Activated T-cell treated with anti-CD3 and anti-CD28 coated beads, Interleukin-2, amount 50 U/mL, for 4 hours (primary cell): ENCODE measurements at regions not wholly inside any gene's neighbourhood (a gene's known extent, or its start where the extent isn't known, plus 50 kb on each side); places are given as distances from the start of the nearest gene placed in this dataset.

ENCODE experiments used
- ATAC-seq, 2 donors: fragments of 200-7000 bp; cut with Tn5 transposase; one replicate each; pipeline ENCODE4 v1.10.0; 2021
- DNase-seq: peaks from one replicate; pipeline ENCODE4 v3.0.0-alpha.2; 2020
- H3K27me3 Mint-ChIP-seq: one replicate; pipeline ENCODE4 v1.8.0; 2021; ENCODE audit warnings: low read depth, mixed read lengths
- H3K36me3 Mint-ChIP-seq: one replicate; pipeline ENCODE4 v1.8.0; 2022; ENCODE audit warnings: mixed read lengths; ENCODE audit not compliant: insufficient read depth
- H3K4me1 Mint-ChIP-seq: one replicate; pipeline ENCODE4 v1.8.0; 2021; ENCODE audit warnings: low read depth, mixed read lengths
- H3K4me3 Mint-ChIP-seq: one replicate; pipeline ENCODE4 v1.8.0; 2021; ENCODE audit warnings: mild to moderate bottlenecking, moderate library complexity, mixed read lengths
- H3K9me3 Mint-ChIP-seq: one replicate; pipeline ENCODE4 v1.8.0; 2021; ENCODE audit warnings: mixed read lengths

- ATAC-seq (no peak), DNase-seq (no peak)
- no peak overlapping the region for H3K4me3 Mint-ChIP-seq
- H3K9me3 Mint-ChIP-seq, result no peaks in the 10 kb centered on the region
- H3K4me1 Mint-ChIP-seq, result peaks cover 1% of the 10 kb centered on the region
- H3K36me3 Mint-ChIP-seq, result no peaks in the 10 kb centered on the region
- H3K27me3 Mint-ChIP-seq, result peaks cover 4% of the 10 kb centered on the region
Measured at GRCh38 chr4:123559955-123560871, 163.6 kb downstream of the SPRY1 start.

- Mint-ChIP-seq H3K4me1 (peaks cover 1% of the 10 kb centered on the region), H3K9me3 (peaks cover under 1% of the 10 kb centered on the region), H3K4me3 (no peak overlapping the region), H3K36me3 (no peaks in the 10 kb centered on the region), H3K27me3 (peaks cover 4% of the 10 kb centered on the region)
- no peak for DNase-seq
- ATAC-seq, result no peak
Measured at GRCh38 chr4:123561525-123561924, 164.9 kb downstream of the SPRY1 start.

GRCh38 chr4:123562994-123563750 lies 166.6 kb downstream of the SPRY1 start:
- Mint-ChIP-seq H3K4me1 (peaks cover 1% of the 10 kb centered on the region), H3K36me3 (no peaks in the 10 kb centered on the region), H3K9me3 (peaks cover 7% of the 10 kb centered on the region), H3K4me3 (no peak overlapping the region), H3K27me3 (peaks cover 5% of the 10 kb centered on the region)
- no peak for DNase-seq
- ATAC-seq, result no peak

DNA sequence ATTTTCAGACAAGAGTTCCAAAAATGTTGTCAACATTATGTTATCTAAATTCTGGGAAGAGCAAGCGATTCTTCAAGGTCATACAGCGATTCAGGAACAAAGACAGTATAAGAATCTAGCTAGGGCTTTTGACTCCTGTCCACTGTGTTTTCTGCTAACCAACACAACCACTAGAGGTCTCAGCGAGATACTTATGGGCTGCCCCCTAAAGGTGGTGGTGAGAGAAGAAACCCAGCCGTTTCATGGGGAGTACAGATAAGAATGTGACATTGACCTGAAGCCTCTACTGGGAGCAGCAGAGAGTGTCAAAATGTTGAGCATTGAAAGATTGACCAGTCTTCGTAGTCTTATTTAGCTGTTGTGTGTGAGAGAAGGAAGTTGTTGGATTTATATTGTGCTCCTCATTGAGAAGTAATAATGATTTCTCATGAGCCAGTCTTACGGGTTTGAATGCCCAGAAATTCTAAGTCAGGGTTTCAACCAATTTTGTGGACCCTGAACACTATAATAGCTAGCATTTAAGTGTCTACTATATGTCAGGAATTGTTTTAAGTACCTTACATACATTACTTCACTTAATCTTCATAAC lies 168.3 kb downstream of the SPRY1 start:
- no peak overlapping the region for H3K4me3 Mint-ChIP-seq
- H3K9me3 Mint-ChIP-seq, result peaks cover 7% of the 10 kb centered on the region
- H3K27me3 Mint-ChIP-seq, result peaks cover 5% of the 10 kb centered on the region
- ATAC-seq (peak; percentile 88 to 95), DNase-seq (peak; percentile 26)
- peaks cover 1% of the 10 kb centered on the region for H3K4me1 Mint-ChIP-seq
- H3K36me3 Mint-ChIP-seq, result no peaks in the 10 kb centered on the region

GRCh38 chr4:123568936-123569335 lies 172.3 kb downstream of the SPRY1 start:
- Mint-ChIP-seq H3K9me3 (peaks cover 7% of the 10 kb centered on the region), H3K27me3 (peaks cover 8% of the 10 kb centered on the region), H3K4me1 (peaks cover 1% of the 10 kb centered on the region), H3K4me3 (no peak overlapping the region), H3K36me3 (no peaks in the 10 kb centered on the region)
- DNase-seq (no peak), ATAC-seq (no peak)

DNA sequence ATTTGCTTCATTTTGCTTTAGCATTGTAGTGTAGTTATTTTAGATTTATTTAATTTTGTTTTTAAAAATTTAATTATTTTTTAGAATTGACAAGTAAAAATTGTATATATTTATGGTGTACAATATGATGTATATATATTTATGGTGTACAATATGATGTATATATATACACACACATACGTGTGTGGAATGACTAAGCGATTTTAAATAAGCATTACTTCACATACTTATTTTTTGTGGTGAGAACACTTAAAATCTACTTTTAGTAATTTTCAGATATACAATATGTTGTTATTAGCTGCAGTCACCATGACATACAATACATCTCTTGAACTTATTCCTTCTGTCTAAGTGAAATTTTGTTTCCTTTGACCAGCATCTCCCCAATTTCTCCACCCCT lies 172.9 kb downstream of the SPRY1 start:
- peaks cover 1% of the 10 kb centered on the region for H3K4me1 Mint-ChIP-seq
- peaks cover 8% of the 10 kb centered on the region for H3K27me3 Mint-ChIP-seq
- ATAC-seq, result no peak
- DNase-seq, result no peak
- no peak overlapping the region for H3K4me3 Mint-ChIP-seq
- H3K9me3 Mint-ChIP-seq, result peaks cover 7% of the 10 kb centered on the region
- no peaks in the 10 kb centered on the region for H3K36me3 Mint-ChIP-seq

DNA sequence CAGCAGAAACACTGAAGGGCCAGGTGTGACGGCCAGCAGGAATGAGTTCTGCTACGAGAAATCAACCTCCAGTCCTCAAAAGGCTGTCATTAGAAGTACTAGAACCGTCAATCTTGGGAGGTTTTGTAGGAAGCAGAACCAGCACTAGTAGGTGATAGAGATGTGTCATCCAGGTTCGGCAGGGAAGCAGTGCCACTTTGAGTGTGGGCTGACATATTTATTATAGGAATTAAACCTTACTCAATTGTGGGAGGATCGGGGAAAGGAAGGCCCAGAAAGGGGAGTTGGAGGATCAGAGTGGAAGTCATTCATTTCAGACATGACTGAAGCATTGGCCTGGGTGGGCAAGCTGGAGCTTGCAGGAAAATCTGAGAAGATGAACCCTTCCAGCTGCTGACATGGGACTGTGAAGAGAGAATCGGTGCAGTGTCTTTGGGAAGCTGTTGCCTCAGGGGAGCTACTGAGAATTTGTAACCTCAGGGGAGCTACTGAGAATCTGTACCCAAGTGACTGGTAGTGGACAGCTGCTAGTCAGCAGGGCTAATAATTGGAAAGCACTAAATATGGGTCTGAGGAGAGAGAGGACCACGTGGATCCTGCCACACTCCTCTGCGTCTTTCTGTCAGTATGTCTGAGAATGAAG lies 177.4 kb downstream of the SPRY1 start:
- no peak for ATAC-seq
- no peak overlapping the region for H3K4me3 Mint-ChIP-seq
- no peaks in the 10 kb centered on the region for H3K9me3 Mint-ChIP-seq
- no peak for DNase-seq
- H3K27me3 Mint-ChIP-seq, result peaks cover 5% of the 10 kb centered on the region
- no peaks in the 10 kb centered on the region for H3K4me1 Mint-ChIP-seq
- no peaks in the 10 kb centered on the region for H3K36me3 Mint-ChIP-seq

GRCh38 chr4:123575291-123575690 lies 178.7 kb downstream of the SPRY1 start:
- ATAC-seq (no peak), DNase-seq (no peak)
- Mint-ChIP-seq H3K4me3 (no peak overlapping the region), H3K9me3 (no peaks in the 10 kb centered on the region), H3K4me1 (no peaks in the 10 kb centered on the region), H3K27me3 (peaks cover 5% of the 10 kb centered on the region), H3K36me3 (no peaks in the 10 kb centered on the region)

- DNase-seq (no peak), ATAC-seq (no peak)
- Mint-ChIP-seq H3K27me3 (no peaks in the 10 kb centered on the region), H3K9me3 (no peaks in the 10 kb centered on the region), H3K4me1 (no peaks in the 10 kb centered on the region), H3K4me3 (no peak overlapping the region), H3K36me3 (no peaks in the 10 kb centered on the region)
Measured at GRCh38 chr4:123577225-123577906, 180.8 kb downstream of the SPRY1 start.

DNA sequence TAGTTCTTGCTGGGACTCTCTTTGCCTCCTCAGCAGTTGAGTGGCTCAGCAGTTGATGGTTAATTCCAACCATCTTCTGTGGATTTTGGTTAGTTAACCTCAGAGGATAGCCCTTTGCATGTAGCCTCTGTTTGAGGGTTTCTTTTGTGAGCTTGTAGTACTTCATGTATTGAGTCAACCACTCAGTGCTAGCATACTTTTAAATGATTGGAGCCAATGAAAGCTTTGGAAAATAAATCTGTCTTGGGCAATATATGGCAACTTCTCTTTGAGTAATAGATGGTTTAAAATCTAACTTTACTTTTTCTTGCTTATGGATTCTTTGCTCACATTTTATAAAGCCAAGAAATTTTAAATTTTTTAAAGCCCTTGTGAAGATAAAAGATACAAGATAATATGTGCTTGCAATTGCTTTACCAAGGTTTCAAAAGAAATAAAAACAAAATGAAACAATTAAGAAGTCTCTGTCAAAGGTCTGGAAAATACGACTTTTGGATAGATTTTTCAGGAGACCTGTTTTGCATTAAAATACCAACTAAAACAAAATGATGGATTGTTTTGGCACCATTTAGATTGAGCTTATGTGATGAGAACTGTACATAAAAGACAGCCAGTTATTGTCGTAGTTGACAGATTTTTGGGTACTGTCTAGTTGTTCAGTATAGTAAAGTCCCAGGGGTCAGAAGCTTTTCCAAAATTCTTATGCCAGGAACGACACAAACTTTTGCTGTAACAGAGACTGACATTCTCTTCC lies 181.9 kb downstream of the SPRY1 start:
- Mint-ChIP-seq H3K9me3 (no peaks in the 10 kb centered on the region), H3K27me3 (no peaks in the 10 kb centered on the region), H3K4me1 (no peaks in the 10 kb centered on the region), H3K36me3 (no peaks in the 10 kb centered on the region), H3K4me3 (no peak overlapping the region)
- no peak for ATAC-seq
- DNase-seq, result no peak

DNA sequence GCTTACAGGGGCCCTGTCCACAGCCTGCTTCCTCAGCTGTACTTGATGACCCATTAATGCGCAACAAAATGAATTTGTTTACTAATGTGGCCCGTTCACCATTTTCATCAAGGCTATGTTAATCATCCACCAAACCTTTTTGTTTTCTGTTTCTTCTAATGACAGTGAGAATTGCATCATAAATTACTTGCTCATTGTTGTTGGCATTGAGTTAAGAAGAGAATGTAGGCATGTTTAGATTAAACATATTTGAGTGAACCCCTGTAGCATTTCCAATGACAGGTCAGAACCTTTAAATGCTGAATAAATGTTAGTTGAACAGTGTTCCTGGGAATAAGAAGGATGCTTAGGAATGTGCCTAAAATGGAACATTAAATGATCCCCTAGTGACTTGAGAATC lies 183.4 kb downstream of the SPRY1 start:
- Mint-ChIP-seq H3K36me3 (no peaks in the 10 kb centered on the region), H3K9me3 (no peaks in the 10 kb centered on the region), H3K27me3 (no peaks in the 10 kb centered on the region), H3K4me1 (no peaks in the 10 kb centered on the region), H3K4me3 (no peak overlapping the region)
- DNase-seq (no peak), ATAC-seq (no peak)

DNA sequence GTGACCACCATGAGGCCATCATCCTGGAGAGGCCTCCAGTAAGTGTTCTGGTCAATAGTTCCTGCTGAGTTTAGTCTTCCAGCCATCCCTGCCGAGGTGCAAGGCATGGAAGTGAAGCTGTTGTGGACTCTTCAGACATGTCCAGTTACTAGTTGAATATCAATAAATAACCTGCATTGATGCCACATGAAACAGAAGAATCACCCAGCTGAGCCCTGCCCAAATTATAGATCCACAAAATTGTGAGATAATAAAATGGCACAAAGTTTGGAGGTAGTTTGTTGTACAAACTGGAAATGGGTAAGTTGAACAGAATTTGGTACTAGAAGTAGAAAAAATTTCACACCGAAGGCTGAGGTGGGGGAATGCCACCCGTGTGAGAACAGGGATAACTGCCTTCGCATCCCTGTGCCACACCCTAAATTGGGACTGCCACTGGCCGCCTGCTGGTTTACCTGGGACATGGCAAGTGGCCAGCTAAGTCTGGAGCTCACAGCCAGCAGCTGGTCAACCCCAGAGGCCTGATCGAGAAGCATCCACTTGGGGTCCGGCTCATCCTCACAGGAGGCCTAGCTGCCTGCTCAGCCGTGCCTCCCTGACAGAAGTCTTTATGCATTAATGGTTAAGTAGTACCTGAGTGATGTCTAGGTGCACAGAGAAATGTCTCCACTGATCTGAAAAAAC lies 184.5 kb downstream of the SPRY1 start:
- no peak for ATAC-seq
- Mint-ChIP-seq H3K4me3 (no peak overlapping the region), H3K36me3 (no peaks in the 10 kb centered on the region), H3K4me1 (no peaks in the 10 kb centered on the region), H3K27me3 (no peaks in the 10 kb centered on the region), H3K9me3 (no peaks in the 10 kb centered on the region)
- DNase-seq, result no peak

DNA sequence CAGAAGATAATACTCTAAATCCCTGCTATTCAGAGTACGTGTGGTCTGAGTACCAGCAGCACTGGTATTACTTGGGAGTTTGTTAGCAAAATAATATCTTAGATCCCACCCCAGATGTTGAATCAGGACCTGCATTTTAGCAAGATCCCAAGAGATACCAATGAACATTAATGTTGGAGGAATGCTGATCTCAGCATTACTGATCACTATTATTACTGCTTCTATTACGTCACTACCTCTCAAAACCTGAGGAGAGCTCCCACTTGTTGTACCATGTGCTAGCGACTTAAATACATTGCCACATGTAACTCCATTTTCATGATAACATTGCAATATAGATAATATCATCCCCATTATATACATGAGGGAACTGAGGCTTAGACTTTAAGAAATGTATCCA lies 185.2 kb downstream of the SPRY1 start:
- ATAC-seq, result no peak
- no peaks in the 10 kb centered on the region for H3K36me3 Mint-ChIP-seq

More for the DNA sequence above, 185.2 kb downstream of the SPRY1 start:
- H3K4me3 Mint-ChIP-seq, result no peak overlapping the region
- H3K9me3 Mint-ChIP-seq, result no peaks in the 10 kb centered on the region
- DNase-seq, result no peak
- no peaks in the 10 kb centered on the region for H3K27me3 Mint-ChIP-seq
- no peaks in the 10 kb centered on the region for H3K4me1 Mint-ChIP-seq
